GM23248 (cell line): ENCODE measurements at regions not wholly inside any gene's neighbourhood (a gene's known extent, or its start where the extent isn't known, plus 50 kb on each side); places are given as distances from the start of the nearest gene placed in this dataset.

ENCODE experiments used
- EZH2 ChIP-seq: fragments of 200-600 bp; sonication (generic); IDR thresholded peaks from 2 replicates; pipeline ENCODE4 v1.6.1; 2018; ENCODE audit warnings: antibody characterized with exemption, mild to moderate bottlenecking; ENCODE audit not compliant: insufficient read depth, poor library complexity, severe bottlenecking
- EZH2phosphoT487 ChIP-seq: fragments of 200-600 bp; sonication (generic); IDR thresholded peaks from 2 replicates; pipeline ENCODE4 v1.6.1; 2018; ENCODE audit warnings: antibody characterized with exemption, moderate library complexity, mild to moderate bottlenecking, low read depth; ENCODE audit not compliant: insufficient read depth

GRCh38 chr16:80277182-80277581 lies 263.6 kb upstream of the DYNLRB2 start:
- no peak for TF ChIP-seq EZH2phosphoT487
- TF ChIP-seq EZH2 = no peak
